Mesenchymal stem cell (in vitro differentiated cells and primary cell): ENCODE measurements at regions not wholly inside any gene's neighbourhood (a gene's known extent, or its start where the extent isn't known, plus 50 kb on each side); places are given as distances from the start of the nearest gene placed in this dataset.

Experiments
- DNase-seq: peaks from one replicate; pipeline ENCODE4 v3.0.0-alpha.2; 2013
- H2AFZ ChIP-seq: one replicate; pipeline ENCODE4 v1.6.1; 2013; ENCODE audit warnings: low read depth, mild to moderate bottlenecking, control low read depth, inconsistent platforms, low read length, moderate library complexity
- H2AK5ac ChIP-seq: 2 replicates; pipeline ENCODE4 v1.6.1; 2013; ENCODE audit warnings: low read length, moderate library complexity, mild to moderate bottlenecking, inconsistent platforms; ENCODE audit not compliant: severe bottlenecking
- H2BK120ac ChIP-seq: one replicate; pipeline ENCODE4 v1.6.1; 2013; ENCODE audit warnings: low read depth, mild to moderate bottlenecking, inconsistent platforms, low read length, moderate library complexity
- H2BK12ac ChIP-seq, 2 experiments: one replicate each; pipeline ENCODE4 v1.6.1; 2013; ENCODE audit warnings: inconsistent platforms in 2 of 2, low read length in 2 of 2, mild to moderate bottlenecking in 2 of 2, moderate library complexity in 2 of 2, control low read depth in 1 of 2
- H2BK15ac ChIP-seq: one replicate; pipeline ENCODE4 v1.6.1; 2013; ENCODE audit warnings: mild to moderate bottlenecking, low read depth, inconsistent platforms; ENCODE audit not compliant: poor library complexity, severe bottlenecking
- H2BK5ac ChIP-seq: 2 replicates; pipeline ENCODE4 v1.6.1; 2013; ENCODE audit warnings: low read depth, mild to moderate bottlenecking, low read length, control low read depth, inconsistent platforms; ENCODE audit not compliant: poor library complexity, severe bottlenecking
- H3K14ac ChIP-seq, 2 experiments: one replicate each; pipeline ENCODE4 v1.6.1; 2013; ENCODE audit warnings: inconsistent platforms in 2 of 2, low read length in 2 of 2, control low read depth in 1 of 2, mild to moderate bottlenecking in 1 of 2, moderate library complexity in 1 of 2
- H3K18ac ChIP-seq, 2 experiments: one replicate each; pipeline ENCODE4 v1.6.1; 2013; ENCODE audit warnings: inconsistent platforms in 2 of 2, low read length in 2 of 2, control low read depth in 1 of 2, low read depth in 1 of 2, mild to moderate bottlenecking in 1 of 2
- H3K23ac ChIP-seq, 2 experiments: one replicate each; pipeline ENCODE4 v1.6.1; 2013; ENCODE audit warnings: inconsistent platforms in 2 of 2, low read length in 2 of 2, mild to moderate bottlenecking in 2 of 2, moderate library complexity in 2 of 2, control low read depth in 1 of 2
- H3K27ac ChIP-seq: 2 replicates; pipeline ENCODE4 v1.5.1; 2013; ENCODE audit warnings: mild to moderate bottlenecking, moderate library complexity, low read length, control low read depth, inconsistent platforms; ENCODE audit not compliant: poor library complexity, severe bottlenecking
- H3K27me3 ChIP-seq, 2 experiments: 2 replicates each; pipeline versions ENCODE4 v1.6.1 to v1.7.0; 2013; ENCODE audit warnings: low read length in 2 of 2, mild to moderate bottlenecking in 2 of 2, moderate library complexity in 2 of 2, control low read depth in 1 of 2, inconsistent platforms in 1 of 2; ENCODE audit not compliant: control insufficient read depth in 1 of 2, insufficient read depth in 1 of 2
- H3K36me3 ChIP-seq, 2 experiments: 2 replicates each; pipeline versions ENCODE4 v1.6.1 to v1.7.0; 2013; ENCODE audit warnings: low read length in 2 of 2, control low read depth in 1 of 2, inconsistent platforms in 1 of 2, low read depth in 1 of 2, mild to moderate bottlenecking in 1 of 2; ENCODE audit not compliant: insufficient read depth in 2 of 2, control insufficient read depth in 1 of 2
- H3K4ac ChIP-seq, 2 experiments: one replicate each; pipeline ENCODE4 v1.6.1; 2013; ENCODE audit warnings: inconsistent platforms in 2 of 2, low read length in 2 of 2, mild to moderate bottlenecking in 2 of 2, moderate library complexity in 2 of 2, control low read depth in 1 of 2, low read depth in 1 of 2
- H3K4me1 ChIP-seq: 2 replicates; pipeline ENCODE4 v1.6.1; 2013; ENCODE audit warnings: low read depth, low read length, control low read depth; ENCODE audit not compliant: control insufficient read depth, insufficient read depth
- H3K4me2 ChIP-seq: 2 replicates; pipeline ENCODE4 v1.6.1; 2013; ENCODE audit warnings: low read length, mild to moderate bottlenecking, inconsistent platforms; ENCODE audit not compliant: poor library complexity, severe bottlenecking
- H3K4me3 ChIP-seq, 2 experiments: 2 replicates each; pipeline versions ENCODE4 v1.5.1 to v1.7.0; 2013; ENCODE audit warnings: low read length in 2 of 2, mild to moderate bottlenecking in 2 of 2, control low read depth in 1 of 2, low read depth in 1 of 2; ENCODE audit not compliant: insufficient read depth in 1 of 2
- H3K79me1 ChIP-seq: replicated peaks from 2 replicates; pipeline ENCODE4 v1.6.1; 2013; ENCODE audit warnings: mild to moderate bottlenecking, control low read depth, low read length, inconsistent platforms; ENCODE audit not compliant: poor library complexity, severe bottlenecking
- H3K9ac ChIP-seq: 2 replicates; pipeline ENCODE4 v1.7.0; 2013; ENCODE audit warnings: mild to moderate bottlenecking, low read length, moderate library complexity
- H3K9me3 ChIP-seq: 2 replicates; pipeline ENCODE4 v1.7.0; 2013; ENCODE audit warnings: mild to moderate bottlenecking, low read length; ENCODE audit not compliant: control insufficient read depth
- H4K8ac ChIP-seq: one replicate; pipeline ENCODE4 v1.6.1; 2013; ENCODE audit warnings: inconsistent platforms, mild to moderate bottlenecking, low read length, moderate library complexity
- H4K91ac ChIP-seq: one replicate; pipeline ENCODE4 v1.6.1; 2013; ENCODE audit warnings: mild to moderate bottlenecking, low read length, inconsistent platforms
- WGBS: methylation state at CpG from one replicate; pipeline ENCODE4 v1.1.7; 2013; ENCODE audit warnings: mixed read lengths; 5-methylcytosine and 5-hydroxymethylcytosine counted together

DNA sequence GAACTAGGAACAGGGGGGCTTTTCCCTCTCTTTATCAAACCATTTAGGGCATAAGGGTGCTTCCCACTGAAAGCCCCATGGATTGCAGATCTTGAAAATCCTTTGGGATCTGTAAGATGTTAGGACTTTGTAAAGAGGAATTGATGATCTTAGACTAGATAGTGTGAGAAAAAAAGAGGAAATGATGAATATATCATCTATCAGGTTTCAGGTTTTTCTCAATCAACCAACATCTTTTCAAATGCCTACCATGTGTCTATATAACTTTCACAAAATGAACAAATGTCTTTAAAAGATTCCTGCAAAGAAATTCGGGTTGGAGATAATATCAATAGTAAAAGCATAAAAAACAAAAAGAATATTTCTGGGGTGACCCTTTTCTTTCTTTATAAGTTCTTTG is 50.1 kb downstream of the KCNC4 start:
- no peak overlapping the region for H4K91ac ChIP-seq
- H2AFZ ChIP-seq: no peak overlapping the region
- no peaks in the 10 kb centered on the region for H3K36me3 ChIP-seq
- no peak for DNase-seq
- no peak overlapping the region for H3K27ac ChIP-seq
- H3K27me3 ChIP-seq: peaks cover 30 to 32% of the 10 kb centered on the region in 2 experiments
- H3K23ac ChIP-seq: no peak overlapping the region
- H3K18ac ChIP-seq: no peak overlapping the region
- no peaks in the 10 kb centered on the region for H3K4me1 ChIP-seq
- H2BK5ac ChIP-seq: no peak overlapping the region
- H3K4ac ChIP-seq: no peak overlapping the region
- no peaks in the 10 kb centered on the region for H3K79me1 ChIP-seq
- no peak overlapping the region for H3K4me3 ChIP-seq
- no peak overlapping the region for H2BK12ac ChIP-seq
- no peak overlapping the region for H4K8ac ChIP-seq
- H2BK15ac ChIP-seq: no peak overlapping the region
- no peak overlapping the region for H2AK5ac ChIP-seq
- H3K9ac ChIP-seq: no peak overlapping the region
- H3K9me3 ChIP-seq: no peaks in the 10 kb centered on the region
- no CpG with 5 or more reads among the region's 1 CpG for WGBS
- H3K4me2 ChIP-seq: no peak overlapping the region
- no peak overlapping the region for H2BK120ac ChIP-seq
- H3K14ac ChIP-seq: no peak overlapping the region

DNA sequence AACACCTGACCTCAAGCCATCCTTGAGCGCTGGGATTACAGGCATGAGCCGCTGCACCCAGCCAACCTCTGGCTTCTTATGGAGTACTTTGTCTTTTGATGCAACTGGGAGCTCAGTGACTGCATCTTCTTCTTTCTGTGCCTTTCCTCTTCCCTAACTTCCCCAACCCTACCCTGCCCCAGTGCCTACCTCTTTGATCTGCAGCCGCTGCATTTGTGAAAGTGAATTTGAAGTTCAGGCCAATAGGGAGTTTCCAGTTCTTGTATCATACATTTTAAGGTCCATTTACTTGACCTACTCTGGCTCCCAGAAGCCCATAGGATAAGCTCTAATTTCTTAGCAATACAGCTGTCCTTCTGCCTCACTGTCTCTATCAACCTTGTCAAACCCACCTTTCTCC is 52.2 kb downstream of the KCNC4 start:
- H2BK15ac ChIP-seq: no peak overlapping the region
- no peak overlapping the region for H3K4me3 ChIP-seq
- no peak overlapping the region for H3K18ac ChIP-seq
- H4K8ac ChIP-seq: no peak overlapping the region
- no peaks in the 10 kb centered on the region for H3K36me3 ChIP-seq
- H2BK12ac ChIP-seq: no peak overlapping the region
- no peak overlapping the region for H2AFZ ChIP-seq
- no peaks in the 10 kb centered on the region for H3K4me1 ChIP-seq
- H4K91ac ChIP-seq: no peak overlapping the region
- H3K79me1 ChIP-seq: no peaks in the 10 kb centered on the region
- no peak overlapping the region for H2BK5ac ChIP-seq
- no peak overlapping the region for H3K9ac ChIP-seq
- no peak for DNase-seq
- no peak overlapping the region for H3K23ac ChIP-seq
- H3K4me2 ChIP-seq: no peak overlapping the region
- H3K9me3 ChIP-seq: no peaks in the 10 kb centered on the region
- no peak overlapping the region for H2AK5ac ChIP-seq
- no peak overlapping the region for H3K4ac ChIP-seq
- no peak overlapping the region for H2BK120ac ChIP-seq
- H3K27me3 ChIP-seq: peaks cover 35 to 44% of the 10 kb centered on the region in 2 experiments
- H3K14ac ChIP-seq: no peak overlapping the region
- no peak overlapping the region for H3K27ac ChIP-seq
- WGBS: 81% methylated on average over 3 of the region's 3 CpGs

DNA sequence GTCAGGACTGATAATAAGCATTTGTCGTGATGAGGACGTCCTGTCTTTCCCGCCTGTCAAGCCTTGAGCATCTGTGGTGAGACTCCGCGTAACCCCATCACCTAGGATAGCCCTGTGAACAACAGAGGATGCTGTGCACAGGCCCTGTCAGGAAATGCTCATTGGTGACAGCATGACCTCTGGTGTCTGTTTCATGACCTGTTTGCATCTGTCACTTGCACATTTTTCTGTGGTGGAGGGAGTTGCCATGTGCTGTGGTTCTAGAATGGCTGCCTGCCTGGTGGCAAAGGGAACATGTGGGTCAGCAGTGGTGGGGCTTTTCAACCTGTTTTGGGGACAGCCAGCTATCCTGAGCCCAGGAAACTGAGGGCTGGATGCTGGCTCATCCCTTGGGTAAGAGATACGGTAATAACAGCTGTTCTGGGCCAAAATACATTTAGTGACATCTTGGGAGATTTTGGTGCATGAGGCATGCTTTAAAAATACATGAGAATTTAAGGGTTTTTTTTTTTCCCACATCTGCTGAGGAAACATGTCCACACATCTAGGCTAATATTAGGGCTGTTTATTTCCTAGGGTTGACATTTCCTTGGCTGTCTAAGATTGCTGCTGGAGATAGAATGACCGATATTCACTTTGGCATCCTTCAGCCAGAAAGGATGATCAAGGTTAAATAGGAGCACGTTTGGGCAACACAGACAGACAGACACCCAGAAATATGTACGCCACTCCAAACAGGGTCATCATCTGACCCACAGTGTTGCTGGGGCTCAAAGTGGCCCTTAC is 52.9 kb downstream of the KCNC4 start:
- Histone ChIP-seq H3K9me3 (no peaks in the 10 kb centered on the region), H2BK12ac (no peak overlapping the region), H3K23ac (no peak overlapping the region), H2AK5ac (no peak overlapping the region), H3K27ac (no peak overlapping the region), H4K91ac (no peak overlapping the region), H2BK120ac (no peak overlapping the region), H3K18ac (no peak overlapping the region), H3K27me3 (peaks cover 33 to 44% of the 10 kb centered on the region in 2 experiments), H3K9ac (no peak overlapping the region), H3K4me1 (no peaks in the 10 kb centered on the region), H3K79me1 (no peaks in the 10 kb centered on the region), H2BK5ac (no peak overlapping the region), H2BK15ac (no peak overlapping the region), H3K14ac (no peak overlapping the region), H3K4me3 (no peak overlapping the region), H3K4me2 (no peak overlapping the region), H4K8ac (no peak overlapping the region), H3K36me3 (no peaks in the 10 kb centered on the region), H3K4ac (no peak overlapping the region), H2AFZ (no peak overlapping the region)
- 86% methylated on average over 9 of the region's 9 CpGs for WGBS
- DNase-seq: no peak

DNA sequence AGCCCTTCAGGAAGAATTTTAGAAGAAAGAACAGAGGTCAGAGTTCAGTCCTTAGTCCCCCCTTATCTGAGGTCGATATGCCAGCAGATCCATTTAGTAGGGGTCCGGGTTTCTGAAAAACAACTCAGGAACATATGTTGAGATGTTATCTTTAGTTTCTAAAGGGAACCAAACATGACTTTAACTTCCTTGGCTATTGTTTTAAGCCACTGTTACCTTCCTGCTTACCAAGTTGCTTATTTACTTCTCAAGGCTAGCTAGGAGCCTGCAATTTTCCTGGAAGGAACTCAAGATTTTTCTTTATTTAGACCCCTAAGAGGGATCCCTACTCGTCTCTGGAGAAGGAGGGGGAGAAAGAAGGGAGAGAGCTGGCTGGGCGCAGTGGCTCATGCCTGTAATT is 54.3 kb downstream of the KCNC4 start:
- Histone ChIP-seq H2BK120ac (no peak overlapping the region), H3K9me3 (no peaks in the 10 kb centered on the region), H2BK15ac (no peak overlapping the region), H3K79me1 (no peaks in the 10 kb centered on the region), H3K27me3 (peaks cover 36 to 40% of the 10 kb centered on the region in 2 experiments), H3K27ac (no peak overlapping the region), H4K8ac (no peak overlapping the region), H2AFZ (no peak overlapping the region), H2BK12ac (no peak overlapping the region), H4K91ac (no peak overlapping the region), H3K4me3 (no peak overlapping the region), H3K4me1 (no peaks in the 10 kb centered on the region), H3K18ac (no peak overlapping the region), H3K14ac (no peak overlapping the region), H3K9ac (no peak overlapping the region), H3K23ac (no peak overlapping the region), H2AK5ac (no peak overlapping the region), H3K4me2 (no peak overlapping the region), H3K4ac (no peak overlapping the region), H2BK5ac (no peak overlapping the region), H3K36me3 (no peaks in the 10 kb centered on the region)
- DNase-seq: no peak
- WGBS: 77% methylated on average over 2 of the region's 4 CpGs
